ENCODE measurements at regions not wholly inside any gene's neighbourhood (a gene's known extent, or its start where the extent isn't known, plus 50 kb on each side); places are given as distances from the start of the nearest gene placed in this dataset.

GRCh38 chr2:209311948-209312347 lies 111.9 kb upstream of the MAP2 start:
- TF ChIP-seq CTCF (IDR thresholded peaks at IDR 0.05) = no peak
- TF ChIP-seq POLR2A (IDR thresholded peaks at IDR 0.05) = no peak

Measured in Peyer's patch (tissue), 4 donors.